CD4-positive, alpha-beta T cell (primary cell): ENCODE measurements at regions not wholly inside any gene's neighbourhood (a gene's known extent, or its start where the extent isn't known, plus 50 kb on each side); places are given as distances from the start of the nearest gene placed in this dataset.

Experiments
- ATAC-seq: fragments of 200-7000 bp; cut with Tn5 transposase; one replicate; pipeline ENCODE4 v1.10.0; 2022; ENCODE audit warnings: mild to moderate bottlenecking; ENCODE audit not compliant: poor library complexity
- CTCF ChIA-PET: fragments of 350-600 bp; sonication (Branson Sonifier 250); formaldehyde crosslinking; loops from one replicate; lab custom pipeline; 2021; ENCODE audit warnings: antibody characterized with exemption, inconsistent platforms; lab: Charles Lee
- POLR2A ChIA-PET: fragments of 350-600 bp; sonication (Branson Sonifier 250); formaldehyde crosslinking; loops from one replicate; lab custom pipeline; 2021; ENCODE audit warnings: antibody characterized with exemption, inconsistent platforms; lab: Charles Lee
- DNase-seq, 14 experiments: peaks; one replicate each; pipeline ENCODE4 v3.0.0-alpha.2; 2013 to 2020; ENCODE audit warnings: mixed read lengths in 2 of 14
- H3K27ac ChIP-seq, 2 donors: one replicate each; pipeline versions ENCODE4 v1.5.1 to v1.7.0; 2013; ENCODE audit warnings: low read length in 2 of 2, low read depth in 1 of 2, mild to moderate bottlenecking in 1 of 2
- H3K27me3 ChIP-seq, 2 experiments: 1 replicate in 1 of 2; 2 replicates in 1 of 2; pipeline versions ENCODE4 v1.6.1 to v1.7.0; 2013; ENCODE audit warnings: low read length in 2 of 2, control low read depth in 1 of 2, mild to moderate bottlenecking in 1 of 2, moderate library complexity in 1 of 2; ENCODE audit not compliant: insufficient read depth in 2 of 2, control insufficient read depth in 1 of 2
- H3K36me3 ChIP-seq: one replicate; pipeline ENCODE4 v1.6.1; 2013; ENCODE audit warnings: low read length, control low read depth; ENCODE audit not compliant: insufficient read depth
- H3K4me1 ChIP-seq: one replicate; pipeline ENCODE4 v1.6.1; 2013; ENCODE audit warnings: low read length, control low read depth; ENCODE audit not compliant: insufficient read depth
- H3K4me3 ChIP-seq: one replicate; pipeline ENCODE4 v1.5.1; 2013; ENCODE audit warnings: mild to moderate bottlenecking, low read length, moderate library complexity
- H3K9me3 ChIP-seq, 2 experiments: 1 replicate in 1 of 2; 2 replicates in 1 of 2; pipeline versions ENCODE4 v1.6.1 to v1.7.0; 2013; ENCODE audit warnings: low read length in 2 of 2, mild to moderate bottlenecking in 2 of 2, control low read depth in 1 of 2, moderate library complexity in 1 of 2; ENCODE audit not compliant: control insufficient read depth in 1 of 2, insufficient read depth in 1 of 2
- H3K27ac Mint-ChIP-seq: one replicate; pipeline ENCODE4 v1.8.0; 2020; ENCODE audit warnings: mixed read lengths
- H3K27me3 Mint-ChIP-seq: one replicate; pipeline ENCODE4 v1.8.0; 2021; ENCODE audit warnings: mixed read lengths
- H3K36me3 Mint-ChIP-seq: one replicate; pipeline ENCODE4 v1.8.0; 2021; ENCODE audit warnings: low read depth, mixed read lengths
- H3K4me1 Mint-ChIP-seq: one replicate; pipeline ENCODE4 v1.8.0; 2021; ENCODE audit warnings: low read depth, mixed read lengths
- H3K4me3 Mint-ChIP-seq: one replicate; pipeline ENCODE4 v1.8.0; 2020; ENCODE audit warnings: mild to moderate bottlenecking, mixed read lengths
- H3K9me3 Mint-ChIP-seq: one replicate; pipeline ENCODE4 v1.8.0; 2020; ENCODE audit warnings: mixed read lengths
- intact Hi-C, 2 experiments: fragments of 100-400 bp; cut with DNase I in 1 of 2; cut with micrococcal nuclease in 1 of 2; formaldehyde crosslinking; loops; one replicate each; pipeline versions ENCODE4 v1.15.1 to v1.9.0; 2023 to 2025; cut with DNase I, micrococcal nuclease
- TF ChIP-seq, protein P1 (sequence below): fragments of 200-600 bp; IDR thresholded peaks from one replicate; pipeline ENCODE4 v1.8.0; 2022; ENCODE audit warnings: antibody characterized with exemption, mild to moderate bottlenecking

DNA sequence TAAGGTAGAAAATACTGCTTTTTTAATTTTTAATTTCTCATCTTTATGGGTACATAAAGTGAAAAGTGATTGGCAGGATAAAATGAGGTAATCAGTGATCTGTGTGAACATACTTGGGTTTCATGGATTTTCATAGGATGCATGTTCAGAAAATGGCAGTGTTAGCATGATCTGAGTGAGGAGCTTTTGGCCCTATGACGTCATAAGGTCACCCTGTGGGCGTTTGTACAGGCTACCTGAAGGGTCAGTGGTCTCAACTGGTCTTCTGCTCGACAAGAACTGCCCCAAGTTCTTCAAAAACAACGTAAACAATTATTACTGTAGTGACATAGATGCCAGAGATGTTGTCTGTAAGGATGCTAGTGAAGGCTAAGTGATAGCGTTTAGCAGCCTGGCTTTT, 124.5 kb upstream of the OSTN start:
- Histone ChIP-seq H3K27me3 (no peaks in the 10 kb centered on the region), H3K4me1 (no peaks in the 10 kb centered on the region), H3K36me3 (no peaks in the 10 kb centered on the region), H3K9me3 (peaks cover 3 to 12% of the 10 kb centered on the region in 2 experiments), H3K4me3 (no peak overlapping the region), H3K27ac (no peak overlapping the region)
- DNase-seq (no peak), ATAC-seq (no peak)
- no peak overlapping the region for H3K27ac Mint-ChIP-seq
- no peaks in the 10 kb centered on the region for H3K4me1 Mint-ChIP-seq
- TF ChIP-seq, protein P1, sequence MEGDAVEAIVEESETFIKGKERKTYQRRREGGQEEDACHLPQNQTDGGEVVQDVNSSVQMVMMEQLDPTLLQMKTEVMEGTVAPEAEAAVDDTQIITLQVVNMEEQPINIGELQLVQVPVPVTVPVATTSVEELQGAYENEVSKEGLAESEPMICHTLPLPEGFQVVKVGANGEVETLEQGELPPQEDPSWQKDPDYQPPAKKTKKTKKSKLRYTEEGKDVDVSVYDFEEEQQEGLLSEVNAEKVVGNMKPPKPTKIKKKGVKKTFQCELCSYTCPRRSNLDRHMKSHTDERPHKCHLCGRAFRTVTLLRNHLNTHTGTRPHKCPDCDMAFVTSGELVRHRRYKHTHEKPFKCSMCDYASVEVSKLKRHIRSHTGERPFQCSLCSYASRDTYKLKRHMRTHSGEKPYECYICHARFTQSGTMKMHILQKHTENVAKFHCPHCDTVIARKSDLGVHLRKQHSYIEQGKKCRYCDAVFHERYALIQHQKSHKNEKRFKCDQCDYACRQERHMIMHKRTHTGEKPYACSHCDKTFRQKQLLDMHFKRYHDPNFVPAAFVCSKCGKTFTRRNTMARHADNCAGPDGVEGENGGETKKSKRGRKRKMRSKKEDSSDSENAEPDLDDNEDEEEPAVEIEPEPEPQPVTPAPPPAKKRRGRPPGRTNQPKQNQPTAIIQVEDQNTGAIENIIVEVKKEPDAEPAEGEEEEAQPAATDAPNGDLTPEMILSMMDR, result no peak
- intact Hi-C loops, result no loop called here
- no peak overlapping the region for H3K4me3 Mint-ChIP-seq
- POLR2A ChIA-PET, result no interaction called here
- no peaks in the 10 kb centered on the region for H3K36me3 Mint-ChIP-seq
- CTCF ChIA-PET, result no interaction called here
- H3K27me3 Mint-ChIP-seq, result no peaks in the 10 kb centered on the region
- peaks cover 8% of the 10 kb centered on the region for H3K9me3 Mint-ChIP-seq

DNA sequence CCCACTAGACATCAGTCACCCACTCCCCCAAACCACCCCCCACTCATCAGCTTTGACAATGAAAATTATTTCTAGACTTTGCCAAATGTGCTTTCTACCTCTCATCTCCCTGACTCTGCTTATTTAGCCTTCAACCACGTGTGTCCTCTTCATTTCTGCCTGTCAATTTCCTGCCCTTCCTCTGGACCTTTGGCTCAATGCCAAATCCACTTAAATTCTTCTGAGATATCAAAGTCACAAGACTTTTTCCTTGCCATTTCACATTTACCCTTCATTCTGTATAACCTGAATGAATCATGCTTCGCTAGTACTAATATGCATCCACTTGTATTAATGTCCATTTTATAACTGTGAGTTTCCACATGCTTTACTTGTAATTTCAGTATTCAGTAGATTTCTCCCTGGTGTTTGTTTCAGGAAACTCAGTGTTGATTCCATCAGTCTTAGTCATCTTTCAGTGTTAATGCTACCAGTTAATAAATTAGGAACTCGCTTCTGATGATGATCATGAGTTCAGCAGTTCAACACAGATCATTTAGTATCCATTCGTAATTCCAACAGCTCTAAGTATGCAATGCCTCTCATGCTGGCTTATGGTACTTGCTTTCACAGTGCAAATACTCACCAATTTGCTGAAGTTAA, 128.2 kb upstream of the OSTN start:
- H3K27ac Mint-ChIP-seq, result no peak overlapping the region
- DNase-seq (no peak), ATAC-seq (no peak)
- H3K4me1 Mint-ChIP-seq, result no peaks in the 10 kb centered on the region
- H3K9me3 Mint-ChIP-seq, result no peaks in the 10 kb centered on the region
- CTCF ChIA-PET, result no interaction called here
- H3K4me1 ChIP-seq, result no peaks in the 10 kb centered on the region
- H3K36me3 Mint-ChIP-seq, result no peaks in the 10 kb centered on the region
- POLR2A ChIA-PET, result no interaction called here
- H3K27ac ChIP-seq, result no peak overlapping the region
- H3K27me3 Mint-ChIP-seq, result no peaks in the 10 kb centered on the region
- H3K27me3 ChIP-seq, result no peaks in the 10 kb centered on the region
- H3K4me3 ChIP-seq, result no peak overlapping the region
- peaks cover 0 to 3% of the 10 kb centered on the region in 2 experiments for H3K9me3 ChIP-seq
- no peak overlapping the region for H3K4me3 Mint-ChIP-seq
- no peaks in the 10 kb centered on the region for H3K36me3 ChIP-seq
- intact Hi-C loops, result no loop called here
- TF ChIP-seq, protein P1, result no peak

DNA sequence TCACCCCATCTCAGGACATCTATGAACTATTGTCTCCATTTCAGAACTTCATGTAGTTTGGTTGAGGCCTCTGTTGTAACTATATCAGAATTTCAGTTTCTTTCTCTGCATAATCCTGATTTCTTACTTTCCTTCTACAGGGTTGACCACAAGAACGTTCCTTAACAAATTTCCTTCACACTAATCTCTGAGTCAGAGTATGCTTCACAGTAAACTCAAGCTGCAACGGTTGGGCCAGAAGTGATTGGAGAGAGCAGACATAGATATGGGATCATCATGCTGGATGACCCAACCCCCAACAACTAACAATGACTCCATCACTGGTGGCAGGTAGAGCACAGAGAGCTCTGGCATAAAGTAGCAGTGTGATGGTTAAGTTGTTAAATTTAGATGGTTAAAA, 128.8 kb upstream of the OSTN start:
- H3K27ac Mint-ChIP-seq, result no peak overlapping the region
- no peak overlapping the region for H3K27ac ChIP-seq
- ATAC-seq, result no peak
- H3K4me3 Mint-ChIP-seq, result no peak overlapping the region
- no peak for DNase-seq
- intact Hi-C loops, result no loop called here
- no peaks in the 10 kb centered on the region for H3K9me3 Mint-ChIP-seq
- no peak overlapping the region for H3K4me3 ChIP-seq
- H3K27me3 Mint-ChIP-seq, result no peaks in the 10 kb centered on the region
- H3K36me3 Mint-ChIP-seq, result no peaks in the 10 kb centered on the region
- H3K27me3 ChIP-seq, result no peaks in the 10 kb centered on the region
- H3K9me3 ChIP-seq, result peaks cover 0 to 3% of the 10 kb centered on the region in 2 experiments
- ChIA-PET CTCF (no interaction called here), POLR2A (no interaction called here)
- no peaks in the 10 kb centered on the region for H3K4me1 ChIP-seq
- H3K4me1 Mint-ChIP-seq, result no peaks in the 10 kb centered on the region
- no peaks in the 10 kb centered on the region for H3K36me3 ChIP-seq
- TF ChIP-seq, protein P1, result no peak
